ENCODE measurements at regions not wholly inside any gene's neighbourhood (a gene's known extent, or its start where the extent isn't known, plus 50 kb on each side); places are given as distances from the start of the nearest gene placed in this dataset.

GRCh38 chr12:114136631-114137030 lies 170.5 kb upstream of the RBM19 start:
- no peaks in the 10 kb centered on the region for H3K4me1 Mint-ChIP-seq
- peaks cover 0 to 4% of the 10 kb centered on the region in 2 donors for H3K27me3 Mint-ChIP-seq
- H3K4me3 ChIP-seq (ENCODE audit: control insufficient read depth in 1 of 2, extremely low read depth in 1 of 2, low read length in 1 of 2): no peak overlapping the region
- CTCF ChIA-PET: no interaction called here
- DNase-seq: no peak
- H3K4me1 ChIP-seq (ENCODE audit: control insufficient read depth in 1 of 2, extremely low read depth in 1 of 2, insufficient read depth in 2 of 2, low read length in 2 of 2): no peaks in the 10 kb centered on the region
- no peaks in the 10 kb centered on the region for H3K36me3 Mint-ChIP-seq
- no peak overlapping the region for H3K4me3 Mint-ChIP-seq
- no peak overlapping the region for H3K27ac ChIP-seq (ENCODE audit: low read length)
- H3K9me3 ChIP-seq: no peaks in the 10 kb centered on the region
- peaks cover 0 to 5% of the 10 kb centered on the region in 2 experiments for H3K27me3 ChIP-seq (replicated peaks in 1 of 2; ENCODE audit: control insufficient read depth in 2 of 2, extremely low read depth in 1 of 2, insufficient read depth in 2 of 2, low read length in 1 of 2)
- H3K27ac Mint-ChIP-seq: no peak overlapping the region
- no peak for ATAC-seq (replicated peaks in 1 of 4)
- POLR2A ChIA-PET: no interaction called here
- no peaks in the 10 kb centered on the region for H3K36me3 ChIP-seq (ENCODE audit: control insufficient read depth in 2 of 2, extremely low read depth in 1 of 2, insufficient read depth in 1 of 2, low read length in 1 of 2)
- no peaks in the 10 kb centered on the region for H3K9me3 Mint-ChIP-seq
- no CpG with 5 or more reads among the region's 3 CpGs for WGBS (ENCODE audit: insufficient coverage)

GRCh38 chr12:114134922-114135321 lies 168.8 kb upstream of the RBM19 start:
- Histone ChIP-seq H3K27ac (ENCODE audit: low read length) (no peak overlapping the region), H3K36me3 (ENCODE audit: control insufficient read depth in 2 of 2, extremely low read depth in 1 of 2, insufficient read depth in 1 of 2, low read length in 1 of 2) (no peaks in the 10 kb centered on the region), H3K4me3 (ENCODE audit: control insufficient read depth in 1 of 2, extremely low read depth in 1 of 2, low read length in 1 of 2) (no peak overlapping the region), H3K4me1 (ENCODE audit: control insufficient read depth in 1 of 2, extremely low read depth in 1 of 2, insufficient read depth in 2 of 2, low read length in 2 of 2) (no peaks in the 10 kb centered on the region), H3K27me3 (replicated peaks in 1 of 2; ENCODE audit: control insufficient read depth in 2 of 2, extremely low read depth in 1 of 2, insufficient read depth in 2 of 2, low read length in 1 of 2) (peaks cover 0 to 5% of the 10 kb centered on the region in 2 experiments), H3K9me3 (no peaks in the 10 kb centered on the region)
- no peaks in the 10 kb centered on the region for H3K4me1 Mint-ChIP-seq
- ChIA-PET POLR2A (interaction anchor here in 1 of 2 donors (0.6 kb wide), 1 partner anchor 9 kb away, joined by 3 read pairs; no protein-coding TSS in a partner anchor), CTCF (no interaction called here)
- no peak overlapping the region for H3K27ac Mint-ChIP-seq
- no peak overlapping the region for H3K4me3 Mint-ChIP-seq
- WGBS (ENCODE audit: insufficient coverage): no CpG with 5 or more reads among the region's 3 CpGs
- no peaks in the 10 kb centered on the region for H3K36me3 Mint-ChIP-seq
- no peak for DNase-seq
- H3K9me3 Mint-ChIP-seq: no peaks in the 10 kb centered on the region
- ATAC-seq (replicated peaks in 1 of 4): no peak
- peaks cover 0 to 4% of the 10 kb centered on the region in 2 donors for H3K27me3 Mint-ChIP-seq

- 26% methylated on average over 2 of the region's 2 CpGs for WGBS (ENCODE audit: insufficient coverage)
- ChIA-PET POLR2A (no interaction called here), CTCF (no interaction called here)
- H3K4me1 Mint-ChIP-seq: no peaks in the 10 kb centered on the region
- H3K9me3 Mint-ChIP-seq: peaks cover 0 to 5% (median 5%) of the 10 kb centered on the region in 3 donors
- no peak overlapping the region for H3K27ac Mint-ChIP-seq
- DNase-seq (no peak), ATAC-seq (replicated peaks in 1 of 4) (no peak)
- Histone ChIP-seq H3K27ac (ENCODE audit: low read length) (no peak overlapping the region), H3K36me3 (ENCODE audit: control insufficient read depth in 2 of 2, extremely low read depth in 1 of 2, insufficient read depth in 1 of 2, low read length in 1 of 2) (no peaks in the 10 kb centered on the region), H3K4me1 (ENCODE audit: control insufficient read depth in 1 of 2, extremely low read depth in 1 of 2, insufficient read depth in 2 of 2, low read length in 2 of 2) (no peaks in the 10 kb centered on the region), H3K27me3 (replicated peaks in 1 of 2; ENCODE audit: control insufficient read depth in 2 of 2, extremely low read depth in 1 of 2, insufficient read depth in 2 of 2, low read length in 1 of 2) (peaks cover 0 to 5% of the 10 kb centered on the region in 2 experiments), H3K4me3 (ENCODE audit: control insufficient read depth in 1 of 2, extremely low read depth in 1 of 2, low read length in 1 of 2) (no peak overlapping the region), H3K9me3 (no peaks in the 10 kb centered on the region)
- H3K36me3 Mint-ChIP-seq: no peaks in the 10 kb centered on the region
- no peak overlapping the region for H3K4me3 Mint-ChIP-seq
- H3K27me3 Mint-ChIP-seq: peaks cover 0 to 5% of the 10 kb centered on the region in 2 donors
Measured at GRCh38 chr12:114131824-114132223, 165.7 kb upstream of the RBM19 start.

DNA sequence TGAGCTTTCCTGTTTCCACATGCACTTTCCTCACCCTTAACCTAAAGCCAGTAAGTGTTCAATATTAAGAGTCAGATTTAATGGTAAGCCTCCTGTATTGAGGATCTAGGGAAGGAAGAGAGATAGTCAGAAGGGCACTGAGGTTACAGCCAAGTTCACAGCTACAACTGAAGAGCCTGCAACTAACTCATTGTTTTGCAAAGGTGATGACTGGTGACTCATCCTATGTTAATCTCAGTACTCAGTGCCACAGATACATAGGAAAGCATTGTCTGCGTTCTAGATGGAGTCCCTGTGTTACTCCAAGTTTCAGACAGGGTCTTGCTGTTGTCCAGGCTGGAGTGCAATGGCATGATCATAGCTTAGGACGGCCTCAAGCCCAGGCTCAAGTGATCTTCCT lies 157.0 kb upstream of the RBM19 start:
- Mint-ChIP-seq H3K4me1 (no peaks in the 10 kb centered on the region), H3K9me3 (no peaks in the 10 kb centered on the region), H3K36me3 (no peaks in the 10 kb centered on the region), H3K27ac (no peak overlapping the region), H3K27me3 (peaks cover 4 to 10% of the 10 kb centered on the region in 2 donors), H3K4me3 (no peak overlapping the region)
- 48% methylated on average over 2 of the region's 2 CpGs for WGBS (ENCODE audit: insufficient coverage)
- POLR2A ChIA-PET: no interaction called here
- H3K4me1 ChIP-seq (ENCODE audit: control insufficient read depth in 1 of 2, extremely low read depth in 1 of 2, insufficient read depth in 2 of 2, low read length in 2 of 2): no peaks in the 10 kb centered on the region
- no peak overlapping the region for H3K4me3 ChIP-seq (ENCODE audit: control insufficient read depth in 1 of 2, extremely low read depth in 1 of 2, low read length in 1 of 2)
- H3K9me3 ChIP-seq: no peaks in the 10 kb centered on the region
- H3K27ac ChIP-seq (ENCODE audit: low read length): no peak overlapping the region
- ATAC-seq (replicated peaks in 1 of 4) (no peak), DNase-seq (no peak)
- CTCF ChIA-PET: interaction anchor here in 1 of 2 donors (0.6 kb wide), 1 partner anchor 17 kb away, joined by 3 read pairs; no protein-coding TSS in a partner anchor
- peaks cover 0 to 2% of the 10 kb centered on the region in 2 experiments for H3K27me3 ChIP-seq (replicated peaks in 1 of 2; ENCODE audit: control insufficient read depth in 2 of 2, extremely low read depth in 1 of 2, insufficient read depth in 2 of 2, low read length in 1 of 2)
- no peaks in the 10 kb centered on the region for H3K36me3 ChIP-seq (ENCODE audit: control insufficient read depth in 2 of 2, extremely low read depth in 1 of 2, insufficient read depth in 1 of 2, low read length in 1 of 2)

DNA sequence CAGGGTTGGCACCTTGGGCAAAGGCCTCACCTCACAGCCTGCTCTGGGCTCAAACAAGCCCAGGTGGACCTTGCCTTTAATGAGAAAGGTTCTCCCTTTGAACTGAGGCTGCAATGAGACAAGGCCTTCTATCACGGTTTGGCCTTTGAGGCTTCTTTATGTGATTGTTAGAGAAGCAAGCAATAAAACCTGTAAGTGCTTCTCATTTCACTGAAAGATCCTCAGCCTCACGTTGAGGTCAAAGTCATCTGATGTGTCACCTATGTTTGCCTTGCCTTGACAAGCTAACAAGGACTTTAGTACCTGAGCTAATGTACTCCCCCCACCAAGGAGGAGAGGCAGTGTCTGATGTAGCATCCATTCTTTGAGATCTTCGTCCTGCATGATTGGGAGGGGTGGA lies 155.9 kb upstream of the RBM19 start:
- Mint-ChIP-seq H3K4me1 (no peaks in the 10 kb centered on the region), H3K27ac (no peak overlapping the region), H3K27me3 (peaks cover 4 to 10% of the 10 kb centered on the region in 2 donors), H3K4me3 (no peak overlapping the region), H3K36me3 (no peaks in the 10 kb centered on the region), H3K9me3 (no peaks in the 10 kb centered on the region)
- Histone ChIP-seq H3K9me3 (no peaks in the 10 kb centered on the region), H3K4me1 (ENCODE audit: control insufficient read depth in 1 of 2, extremely low read depth in 1 of 2, insufficient read depth in 2 of 2, low read length in 2 of 2) (no peaks in the 10 kb centered on the region), H3K27ac (ENCODE audit: low read length) (no peak overlapping the region), H3K27me3 (replicated peaks in 1 of 2; ENCODE audit: control insufficient read depth in 2 of 2, extremely low read depth in 1 of 2, insufficient read depth in 2 of 2, low read length in 1 of 2) (peaks cover 0 to 2% of the 10 kb centered on the region in 2 experiments), H3K4me3 (ENCODE audit: control insufficient read depth in 1 of 2, extremely low read depth in 1 of 2, low read length in 1 of 2) (no peak overlapping the region), H3K36me3 (ENCODE audit: control insufficient read depth in 2 of 2, extremely low read depth in 1 of 2, insufficient read depth in 1 of 2, low read length in 1 of 2) (no peaks in the 10 kb centered on the region)
- ChIA-PET POLR2A (interaction anchor here in 1 of 2 donors (0.6 kb wide), 1 partner anchor 45 kb away, joined by 3 read pairs; no protein-coding TSS in a partner anchor), CTCF (no interaction called here)
- ATAC-seq (replicated peaks in 1 of 4) (no peak), DNase-seq (no peak)
- 70% methylated on average over 2 of the region's 3 CpGs for WGBS (ENCODE audit: insufficient coverage)

GRCh38 chr12:114119316-114119715 lies 153.2 kb upstream of the RBM19 start:
- Histone ChIP-seq H3K9me3 (no peaks in the 10 kb centered on the region), H3K4me1 (ENCODE audit: control insufficient read depth in 1 of 2, extremely low read depth in 1 of 2, insufficient read depth in 2 of 2, low read length in 2 of 2) (no peaks in the 10 kb centered on the region), H3K36me3 (ENCODE audit: control insufficient read depth in 2 of 2, extremely low read depth in 1 of 2, insufficient read depth in 1 of 2, low read length in 1 of 2) (no peaks in the 10 kb centered on the region), H3K4me3 (ENCODE audit: control insufficient read depth in 1 of 2, extremely low read depth in 1 of 2, low read length in 1 of 2) (no peak overlapping the region), H3K27ac (ENCODE audit: low read length) (no peak overlapping the region), H3K27me3 (replicated peaks in 1 of 2; ENCODE audit: control insufficient read depth in 2 of 2, extremely low read depth in 1 of 2, insufficient read depth in 2 of 2, low read length in 1 of 2) (peaks cover 0 to 2% of the 10 kb centered on the region in 2 experiments)
- CTCF ChIA-PET: no interaction called here
- 100% methylated on average over 1 of the region's 2 CpGs for WGBS (ENCODE audit: insufficient coverage)
- Mint-ChIP-seq H3K4me3 (no peak overlapping the region), H3K27me3 (peaks cover 4% of the 10 kb centered on the region in 2 donors), H3K36me3 (no peaks in the 10 kb centered on the region), H3K27ac (no peak overlapping the region), H3K4me1 (no peaks in the 10 kb centered on the region), H3K9me3 (peaks cover 0 to 11% (median 4%) of the 10 kb centered on the region in 3 donors)
- no peak for DNase-seq
- POLR2A ChIA-PET: no interaction called here
- no peak for ATAC-seq (replicated peaks in 1 of 4)

- no peaks in the 10 kb centered on the region for H3K9me3 ChIP-seq
- DNase-seq (no peak), ATAC-seq (replicated peaks in 1 of 4) (no peak)
- H3K4me3 Mint-ChIP-seq: no peak overlapping the region
- H3K27ac Mint-ChIP-seq: no peak overlapping the region
- H3K27ac ChIP-seq (ENCODE audit: low read length): no peak overlapping the region
- no peak overlapping the region for H3K4me3 ChIP-seq (ENCODE audit: control insufficient read depth in 1 of 2, extremely low read depth in 1 of 2, low read length in 1 of 2)
- ChIA-PET POLR2A (no interaction called here), CTCF (interaction anchor here in 1 of 2 donors (0.5 kb wide), 1 partner anchor 1532 kb away, joined by 5 read pairs; no protein-coding TSS in a partner anchor)
- H3K36me3 Mint-ChIP-seq: no peaks in the 10 kb centered on the region
- H3K4me1 ChIP-seq (ENCODE audit: control insufficient read depth in 1 of 2, extremely low read depth in 1 of 2, insufficient read depth in 2 of 2, low read length in 2 of 2): no peaks in the 10 kb centered on the region
- H3K9me3 Mint-ChIP-seq: peaks cover 0 to 3% (median 1%) of the 10 kb centered on the region in 3 donors
- peaks cover 0 to 6% of the 10 kb centered on the region in 2 experiments for H3K27me3 ChIP-seq (replicated peaks in 1 of 2; ENCODE audit: control insufficient read depth in 2 of 2, extremely low read depth in 1 of 2, insufficient read depth in 2 of 2, low read length in 1 of 2)
- no peaks in the 10 kb centered on the region for H3K4me1 Mint-ChIP-seq
- no peaks in the 10 kb centered on the region for H3K36me3 ChIP-seq (ENCODE audit: control insufficient read depth in 2 of 2, extremely low read depth in 1 of 2, insufficient read depth in 1 of 2, low read length in 1 of 2)
- H3K27me3 Mint-ChIP-seq: peaks cover 0 to 7% of the 10 kb centered on the region in 2 donors
- WGBS (ENCODE audit: insufficient coverage): 60% methylated on average over 1 of the region's 1 CpG
Measured at GRCh38 chr12:114096461-114096860, 130.3 kb upstream of the RBM19 start.

All from T-cell (primary cell).